AG09309 (cell line): ENCODE measurements at regions not wholly inside any gene's neighbourhood (a gene's known extent, or its start where the extent isn't known, plus 50 kb on each side); places are given as distances from the start of the nearest gene placed in this dataset.
A peak's percentile ranks its signal among the peaks of the same experiment; 100 is the strongest.
"Not testable (repeated sequence)": the region's sequence is repeated elsewhere in the genome, so short reads cannot be mapped to it uniquely, and the experiment has no call there.

Source experiments
- DNase-seq: peaks from one replicate; pipeline ENCODE4 v3.0.0-alpha.2; 2010; ENCODE audit warnings: low read depth
- H3K4me3 ChIP-seq: 2 replicates; pipeline ENCODE4 v1.5.1; 2011; ENCODE audit warnings: mild to moderate bottlenecking, low read depth, low read length, moderate library complexity; ENCODE audit not compliant: control insufficient read depth
- CTCF ChIP-seq: IDR thresholded peaks from 2 replicates; pipeline ENCODE4 v1.5.1; 2011; ENCODE audit warnings: mild to moderate bottlenecking, low read depth, low read length, inconsistent platforms; ENCODE audit not compliant: insufficient read depth, control insufficient read depth; ENCODE audit errors: missing control alignments

GRCh38 chr16:15219679-15220615 is 125.9 kb upstream of the RRN3 start:
- H3K4me3 ChIP-seq, DNase-seq: not testable (repeated sequence)
- peak; percentile 75 for TF ChIP-seq CTCF

DNA sequence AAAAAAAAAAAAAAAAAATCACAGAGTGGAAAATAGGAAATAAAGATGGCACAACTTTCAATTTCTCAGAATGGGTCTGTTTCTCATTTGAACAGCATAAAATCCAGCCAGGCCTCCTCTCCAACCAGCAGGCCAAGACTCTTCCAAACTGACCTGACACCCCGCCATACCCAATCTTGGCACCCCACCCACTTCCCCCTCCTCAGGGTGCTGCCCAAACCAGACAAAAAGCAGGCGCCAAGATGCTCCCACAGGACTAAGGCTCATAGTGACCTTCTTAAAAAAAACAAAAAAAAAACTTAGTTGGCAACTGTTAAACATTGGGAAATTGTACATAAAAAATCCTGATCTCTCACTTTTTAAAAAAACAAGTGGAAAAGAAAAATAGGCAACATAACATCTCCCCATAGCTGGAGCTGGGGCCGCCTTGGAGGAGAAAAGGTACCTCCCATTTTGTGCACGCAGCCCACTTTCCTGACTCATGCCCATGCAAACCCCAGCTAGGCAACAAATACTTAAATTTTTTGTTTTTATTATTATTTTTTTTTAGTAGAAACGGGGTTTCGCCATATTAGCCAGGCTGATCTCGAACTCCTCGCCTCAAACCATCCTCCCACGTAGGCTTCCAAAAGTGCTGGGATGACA is 124.9 kb upstream of the RRN3 start:
- not testable (repeated sequence) for DNase-seq, H3K4me3 ChIP-seq

DNA sequence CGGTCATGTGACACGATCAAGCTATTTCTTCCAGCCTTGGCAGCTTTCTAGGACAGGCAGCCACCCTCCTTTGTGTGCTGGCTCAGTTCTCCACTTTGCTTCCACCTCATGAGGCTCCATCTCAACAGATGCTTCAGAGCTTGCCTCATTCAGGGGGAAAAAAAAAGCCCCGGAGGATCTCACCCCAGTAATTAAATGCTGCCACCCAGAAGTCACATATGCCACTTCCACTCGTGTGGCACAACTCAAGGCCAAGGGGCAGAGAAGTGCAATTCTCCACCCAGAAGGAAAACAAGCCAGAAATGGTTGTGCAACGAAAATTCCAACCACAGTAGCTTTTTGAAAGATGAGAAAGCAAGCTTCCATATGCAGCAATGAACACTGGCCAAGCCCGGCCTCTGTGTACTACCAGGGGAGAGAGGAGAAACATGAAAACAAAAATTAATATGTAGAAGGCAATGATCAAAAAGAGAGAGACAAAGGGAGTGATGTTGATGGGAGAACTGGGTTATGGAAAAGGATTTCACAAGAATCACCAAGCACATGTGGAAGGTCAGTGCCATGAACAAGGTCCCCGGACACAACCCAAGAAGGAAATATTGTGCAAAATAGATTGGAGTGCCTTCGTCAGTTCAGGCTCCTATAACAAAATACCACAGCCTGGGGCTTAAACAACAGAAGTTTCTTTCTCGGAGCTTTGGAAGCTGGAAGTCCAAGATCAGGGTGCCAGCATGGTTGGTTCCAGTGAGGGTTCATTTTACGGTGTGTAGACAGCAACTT is 113.3 kb upstream of the RRN3 start:
- not testable (repeated sequence) for H3K4me3 ChIP-seq
- peak; percentile 3 for DNase-seq

DNA sequence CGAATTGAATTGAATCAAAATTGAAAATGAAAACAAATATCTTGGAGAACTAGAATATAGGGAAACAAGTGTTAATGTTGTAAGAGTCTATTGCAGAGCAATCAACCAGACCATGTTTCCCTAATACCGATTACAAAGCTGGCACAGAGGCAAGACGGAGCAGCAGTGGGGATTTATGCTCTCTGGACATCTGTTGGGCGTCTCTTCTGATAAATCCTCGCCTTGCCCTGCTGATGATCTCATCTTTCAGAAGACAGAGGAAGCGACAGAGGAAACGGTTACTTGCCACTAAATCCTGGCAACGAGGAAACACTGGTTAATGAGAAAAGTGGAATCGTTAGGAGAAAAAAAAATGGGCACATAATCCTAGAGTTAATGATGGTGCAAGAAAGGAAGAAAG is 112.4 kb upstream of the RRN3 start:
- H3K4me3 ChIP-seq, DNase-seq: not testable (repeated sequence)

- not testable (repeated sequence) for DNase-seq, H3K4me3 ChIP-seq
These were observed 111.9 kb upstream of the RRN3 start for GRCh38 chr16:15205939-15206338.

- H3K4me3 ChIP-seq, DNase-seq: not testable (repeated sequence)
These were observed 110.5 kb upstream of the RRN3 start for GRCh38 chr16:15204571-15204970.

DNA sequence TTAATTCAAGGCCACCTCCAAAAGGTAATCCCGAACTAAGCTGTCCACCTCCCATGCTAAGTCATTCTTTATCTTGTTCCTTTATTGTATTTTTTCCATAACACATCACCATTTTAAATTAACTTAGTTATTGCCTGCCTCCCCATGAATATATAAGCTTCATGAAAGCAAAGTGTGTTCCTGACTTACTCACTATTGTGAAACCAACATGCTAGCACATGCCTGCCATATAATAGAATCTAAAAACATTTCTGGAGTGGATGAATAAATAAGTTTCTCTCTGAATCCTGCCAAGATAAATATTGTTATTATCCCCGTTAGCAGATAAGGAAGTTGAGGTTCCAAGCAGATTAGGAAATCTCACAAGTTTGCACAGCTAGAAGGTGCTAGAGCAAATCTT is 98.7 kb upstream of the RRN3 start:
- DNase-seq, H3K4me3 ChIP-seq: not testable (repeated sequence)

- DNase-seq, H3K4me3 ChIP-seq: not testable (repeated sequence)
These were observed 98.1 kb upstream of the RRN3 start for GRCh38 chr16:15192197-15192596.

- H3K4me3 ChIP-seq, DNase-seq: not testable (repeated sequence)
These were observed 95.4 kb upstream of the RRN3 start for GRCh38 chr16:15189478-15189877.
